Suprapubic skin (tissue), 4 donors: ENCODE measurements at regions not wholly inside any gene's neighbourhood (a gene's known extent, or its start where the extent isn't known, plus 50 kb on each side); places are given as distances from the start of the nearest gene placed in this dataset.

ENCODE experiments used
- DNase-seq, 2 donors: peaks; one replicate each; pipeline ENCODE4 v3.0.0-alpha.2; 2019; ENCODE audit warnings: low spot score in 2 of 2
- H3K27ac ChIP-seq: fragments of 200-600 bp; sonication (generic); one replicate; pipeline ENCODE4 v1.5.1; 2019
- H3K27me3 ChIP-seq: fragments of 200-600 bp; sonication (generic); one replicate; pipeline ENCODE4 v1.5.1; 2019
- H3K36me3 ChIP-seq: fragments of 200-600 bp; sonication (generic); one replicate; pipeline ENCODE4 v1.5.1; 2019
- H3K4me1 ChIP-seq: fragments of 200-600 bp; sonication (generic); one replicate; pipeline ENCODE4 v1.5.1; 2019
- H3K4me3 ChIP-seq: fragments of 200-600 bp; sonication (generic); one replicate; pipeline ENCODE4 v1.5.1; 2019; ENCODE audit warnings: mild to moderate bottlenecking
- H3K9me3 ChIP-seq: fragments of 200-600 bp; sonication (generic); one replicate; pipeline ENCODE4 v1.5.1; 2019
- EP300 ChIP-seq: sonication (generic); formaldehyde crosslinking; IDR thresholded peaks from one replicate; pipeline ENCODE4 v1.6.1; 2017; ENCODE audit warnings: antibody characterized with exemption
- POLR2A ChIP-seq, 2 donors: fragments of 450-650 bp; IDR thresholded peaks; one replicate each; pipeline ENCODE4 v1.6.1; 2017; ENCODE audit warnings: antibody characterized with exemption in 2 of 2, mild to moderate bottlenecking in 2 of 2, moderate library complexity in 2 of 2
- POLR2AphosphoS5 ChIP-seq, 3 donors: sonication (generic); formaldehyde crosslinking; IDR thresholded peaks; one replicate each; pipeline ENCODE4 v1.6.1; 2017; ENCODE audit warnings: antibody characterized with exemption in 3 of 3
- WGBS: methylation state at CpG from one replicate; pipeline ENCODE4 v1.1.5; 2018; 5-methylcytosine and 5-hydroxymethylcytosine counted together
- TF ChIP-seq, protein P1 (sequence below), 2 donors: fragments of 200-600 bp in 1 of 2; fragments of 450-650 bp in 1 of 2; sonication (generic) in 1 of 2; IDR thresholded peaks; one replicate each; pipeline ENCODE4 v1.5.1; 2016 to 2019; ENCODE audit warnings: antibody characterized with exemption in 2 of 2, mild to moderate bottlenecking in 1 of 2, moderate library complexity in 1 of 2

- Histone ChIP-seq H3K4me1 (no peaks in the 10 kb centered on the region), H3K9me3 (no peaks in the 10 kb centered on the region), H3K27ac (no peak overlapping the region), H3K36me3 (no peaks in the 10 kb centered on the region), H3K27me3 (no peaks in the 10 kb centered on the region), H3K4me3 (no peak overlapping the region)
- DNase-seq: no peak
- 79% methylated on average over 2 of the region's 2 CpGs for WGBS
- TF ChIP-seq, protein P1, sequence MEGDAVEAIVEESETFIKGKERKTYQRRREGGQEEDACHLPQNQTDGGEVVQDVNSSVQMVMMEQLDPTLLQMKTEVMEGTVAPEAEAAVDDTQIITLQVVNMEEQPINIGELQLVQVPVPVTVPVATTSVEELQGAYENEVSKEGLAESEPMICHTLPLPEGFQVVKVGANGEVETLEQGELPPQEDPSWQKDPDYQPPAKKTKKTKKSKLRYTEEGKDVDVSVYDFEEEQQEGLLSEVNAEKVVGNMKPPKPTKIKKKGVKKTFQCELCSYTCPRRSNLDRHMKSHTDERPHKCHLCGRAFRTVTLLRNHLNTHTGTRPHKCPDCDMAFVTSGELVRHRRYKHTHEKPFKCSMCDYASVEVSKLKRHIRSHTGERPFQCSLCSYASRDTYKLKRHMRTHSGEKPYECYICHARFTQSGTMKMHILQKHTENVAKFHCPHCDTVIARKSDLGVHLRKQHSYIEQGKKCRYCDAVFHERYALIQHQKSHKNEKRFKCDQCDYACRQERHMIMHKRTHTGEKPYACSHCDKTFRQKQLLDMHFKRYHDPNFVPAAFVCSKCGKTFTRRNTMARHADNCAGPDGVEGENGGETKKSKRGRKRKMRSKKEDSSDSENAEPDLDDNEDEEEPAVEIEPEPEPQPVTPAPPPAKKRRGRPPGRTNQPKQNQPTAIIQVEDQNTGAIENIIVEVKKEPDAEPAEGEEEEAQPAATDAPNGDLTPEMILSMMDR (IDR thresholded peaks at IDR 0.05): no peak
- no peak for TF ChIP-seq POLR2AphosphoS5 (IDR thresholded peaks at IDR 0.05)
- TF ChIP-seq POLR2A (IDR thresholded peaks at IDR 0.05): no peak
- TF ChIP-seq EP300: no peak
Measured at GRCh38 chr4:161206528-161207080, 957.2 kb downstream of the FSTL5 start.

DNA sequence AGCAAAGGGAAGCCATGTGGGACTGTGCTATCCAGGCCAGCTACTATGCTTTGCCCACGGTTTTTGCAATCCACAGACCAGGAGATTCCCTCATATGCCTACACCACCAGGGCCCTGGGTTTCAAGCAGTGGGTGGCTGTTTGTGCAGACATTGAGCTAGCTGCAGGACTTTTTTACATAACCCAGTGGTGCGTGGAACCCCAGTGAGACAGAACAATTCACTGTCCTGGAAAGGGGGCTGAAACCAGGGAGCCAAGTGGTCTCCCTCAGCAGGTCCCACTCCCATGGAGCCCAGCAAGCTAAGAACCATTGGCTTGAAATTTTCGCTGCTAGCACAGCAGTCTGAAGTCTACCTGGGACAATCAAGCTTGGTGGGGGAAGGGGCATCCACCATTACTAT, 959.9 kb downstream of the FSTL5 start:
- DNase-seq: no peak
- H3K4me1 ChIP-seq: no peaks in the 10 kb centered on the region
- H3K36me3 ChIP-seq: no peaks in the 10 kb centered on the region
- no peak overlapping the region for H3K4me3 ChIP-seq
- TF ChIP-seq, protein P1 (IDR thresholded peaks at IDR 0.05): no peak
- TF ChIP-seq POLR2A (IDR thresholded peaks at IDR 0.05): no peak
- TF ChIP-seq EP300: no peak
- no peak for TF ChIP-seq POLR2AphosphoS5 (IDR thresholded peaks at IDR 0.05)
- H3K9me3 ChIP-seq: peaks cover 3% of the 10 kb centered on the region
- H3K27ac ChIP-seq: no peak overlapping the region
- no peaks in the 10 kb centered on the region for H3K27me3 ChIP-seq
- WGBS: 97% methylated on average over 3 of the region's 3 CpGs

- Histone ChIP-seq H3K36me3 (no peaks in the 10 kb centered on the region), H3K27me3 (no peaks in the 10 kb centered on the region), H3K27ac (no peak overlapping the region), H3K9me3 (peaks cover 3% of the 10 kb centered on the region), H3K4me1 (no peaks in the 10 kb centered on the region), H3K4me3 (no peak overlapping the region)
- WGBS: 62% methylated on average over 2 of the region's 2 CpGs
- no peak for DNase-seq
- no peak for TF ChIP-seq POLR2AphosphoS5 (IDR thresholded peaks at IDR 0.05)
- TF ChIP-seq, protein P1 (IDR thresholded peaks at IDR 0.05): no peak
Measured at GRCh38 chr4:161197912-161198311, 965.9 kb downstream of the FSTL5 start.

DNA sequence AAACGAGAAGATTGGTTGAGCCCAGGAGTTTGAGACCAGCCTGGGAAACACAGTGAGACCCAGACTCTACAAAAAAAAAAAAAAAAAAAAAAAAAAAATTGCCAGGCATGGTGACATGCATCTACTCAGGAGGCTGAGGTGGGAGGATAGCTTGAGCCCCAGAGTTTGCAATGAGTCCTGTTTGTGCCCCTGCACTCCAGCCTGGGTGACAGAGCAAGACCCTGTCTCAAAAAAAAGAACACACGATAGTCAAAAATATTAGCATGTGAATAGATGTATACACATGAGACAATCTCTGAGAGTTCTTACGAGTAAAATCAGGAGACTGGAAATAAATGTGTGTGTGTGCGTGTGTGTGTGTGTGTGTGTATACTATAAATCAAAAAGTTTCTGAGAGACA, 966.3 kb downstream of the FSTL5 start:
- no peak for DNase-seq
- Histone ChIP-seq H3K36me3 (no peaks in the 10 kb centered on the region), H3K4me3 (no peak overlapping the region), H3K4me1 (no peaks in the 10 kb centered on the region), H3K27ac (no peak overlapping the region), H3K9me3 (peaks cover 3% of the 10 kb centered on the region), H3K27me3 (no peaks in the 10 kb centered on the region)
- TF ChIP-seq EP300: no peak
- TF ChIP-seq POLR2AphosphoS5 (IDR thresholded peaks at IDR 0.05): no peak
- TF ChIP-seq, protein P1 (IDR thresholded peaks at IDR 0.05): no peak
- TF ChIP-seq POLR2A (IDR thresholded peaks at IDR 0.05): no peak
- 83% methylated on average over 4 of the region's 4 CpGs for WGBS

DNA sequence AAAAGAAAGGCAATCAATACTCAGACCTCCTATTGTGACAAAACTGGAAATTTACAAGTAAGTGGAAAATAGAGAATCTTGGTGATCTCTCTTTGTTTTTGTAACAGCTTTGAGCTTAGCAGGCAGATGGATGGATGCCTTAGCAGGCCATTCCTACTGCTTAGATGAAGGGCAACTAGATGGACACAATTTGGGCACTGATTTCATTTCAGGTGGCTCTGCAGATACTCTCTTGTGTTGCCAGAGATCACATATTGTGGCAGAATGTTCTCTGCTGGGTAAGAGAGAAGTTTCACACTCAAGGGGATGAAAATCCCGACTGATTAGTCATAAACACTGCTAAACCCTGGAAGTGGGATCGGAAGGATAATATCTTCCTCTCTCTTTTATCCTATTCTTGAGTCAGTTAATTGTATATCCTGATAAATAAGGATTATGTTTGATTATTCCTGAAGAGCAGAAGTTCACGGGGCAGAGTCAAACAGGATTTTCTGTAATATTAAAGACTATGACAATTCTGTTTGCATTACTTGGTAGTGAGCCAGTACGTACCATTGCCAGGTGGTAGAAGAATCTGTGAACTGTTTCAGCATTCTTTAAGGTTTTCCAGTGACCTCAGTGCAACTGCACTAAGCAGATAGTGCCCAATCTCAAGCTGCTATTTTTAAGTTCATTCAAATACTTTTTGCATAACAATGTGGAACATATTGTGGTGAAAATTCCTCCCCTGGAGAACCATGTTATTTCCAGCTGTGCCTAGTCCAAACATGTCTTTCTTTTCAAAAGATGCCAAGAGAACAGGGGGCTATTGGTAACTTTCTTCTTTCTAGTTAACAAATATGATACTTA, 974.3 kb downstream of the FSTL5 start:
- no peak for DNase-seq
- 47% methylated on average over 4 of the region's 4 CpGs for WGBS

More for the DNA sequence above, 974.3 kb downstream of the FSTL5 start:
- no peaks in the 10 kb centered on the region for H3K27me3 ChIP-seq
- TF ChIP-seq POLR2AphosphoS5 (IDR thresholded peaks at IDR 0.05) (no peak), POLR2A (IDR thresholded peaks at IDR 0.05) (no peak)
- no peaks in the 10 kb centered on the region for H3K9me3 ChIP-seq
- no peaks in the 10 kb centered on the region for H3K36me3 ChIP-seq
- no peak overlapping the region for H3K4me3 ChIP-seq
- H3K27ac ChIP-seq: no peak overlapping the region
- H3K4me1 ChIP-seq: no peaks in the 10 kb centered on the region
